22Rv1 (cell line): ENCODE measurements at regions not wholly inside any gene's neighbourhood (a gene's known extent, or its start where the extent isn't known, plus 50 kb on each side); places are given as distances from the start of the nearest gene placed in this dataset.

Experiments used
- CTCF ChIP-seq: fragments of 450-650 bp; IDR thresholded peaks from 2 replicates; pipeline ENCODE4 v1.5.1; 2017; ENCODE audit warnings: mild to moderate bottlenecking
- ZFX ChIP-seq: fragments of 450-650 bp; IDR thresholded peaks from 2 replicates; pipeline ENCODE4 v1.6.1; 2017; ENCODE audit warnings: antibody characterized with exemption, borderline replicate concordance

DNA sequence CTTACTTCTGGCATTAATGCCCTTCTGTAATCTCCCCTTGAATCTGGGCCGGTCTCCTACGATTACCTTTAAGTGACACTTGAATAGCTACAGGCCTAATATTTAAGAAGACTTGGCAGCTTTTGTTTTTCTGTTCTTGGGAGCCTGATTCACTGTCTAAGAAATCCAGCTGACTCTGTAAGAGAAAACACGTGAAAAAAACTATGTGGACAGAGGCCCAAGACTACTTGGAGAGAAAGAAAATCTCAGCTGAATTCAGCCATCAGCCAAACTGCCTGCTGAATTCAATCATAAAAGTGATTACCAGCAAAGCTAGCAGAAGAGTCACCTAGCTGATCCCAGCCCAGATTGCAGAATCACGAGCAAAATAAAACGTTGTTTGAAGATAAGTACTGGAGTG, 521.2 kb downstream of the MID1IP1 start:
- TF ChIP-seq CTCF (no peak), ZFX (no peak)
